ENCODE measurements at regions not wholly inside any gene's neighbourhood (a gene's known extent, or its start where the extent isn't known, plus 50 kb on each side); places are given as distances from the start of the nearest gene placed in this dataset.

GRCh38 chr5:66368811-66369210 is 224.7 kb downstream of the SREK1 start:
- POLR2A ChIA-PET (ENCODE audit: partially characterized antibody) = no interaction called here
- no peak overlapping the region for H3K9ac ChIP-seq (replicated peaks in 1 of 4; ENCODE audit: extremely low read depth in 1 of 4, low read depth in 3 of 4, low read length in 3 of 4)
- H2BK20ac ChIP-seq (ENCODE audit: low read length) = no peak overlapping the region
- no peak overlapping the region for H3K27ac ChIP-seq (ENCODE audit: low read depth, low read length)
- H3K14ac ChIP-seq (ENCODE audit: insufficient read length) = no peak overlapping the region
- no peak overlapping the region for H3K18ac ChIP-seq (ENCODE audit: extremely low read depth, low read length)
- no peak overlapping the region for H3K56ac ChIP-seq (replicated peaks; ENCODE audit: insufficient read length, low read depth, low read length)
- H2BK120ac ChIP-seq (replicated peaks; ENCODE audit: low read depth, low read length) = no peak overlapping the region
- no peaks in the 10 kb centered on the region for H3K27me3 ChIP-seq (replicated peaks in 1 of 4; ENCODE audit: control insufficient read depth in 3 of 4, extremely low read depth in 1 of 4, insufficient read depth in 3 of 4, low read length in 3 of 4)
- H3K79me2 ChIP-seq (ENCODE audit: control insufficient read depth in 1 of 2, insufficient read depth in 2 of 2, low read length in 2 of 2) = no peaks in the 10 kb centered on the region
- FAIRE-seq (no peak), DNase-seq (ENCODE audit: low read depth in 1 of 2, low spot score in 2 of 2) (no peak)
- no peak overlapping the region for H4K8ac ChIP-seq (ENCODE audit: extremely low read depth, insufficient read depth, low read length)
- H2BK15ac ChIP-seq (ENCODE audit: low read length) = no peak overlapping the region
- H3K23ac ChIP-seq (ENCODE audit: insufficient read length) = no peak overlapping the region
- WGBS, 2 experiments (ENCODE audit: extremely low coverage in 1 of 2, insufficient coverage in 1 of 2, insufficient read length in 1 of 2, insufficient replicate concordance in 2 of 2, low coverage in 1 of 2, low lambda C conversion rate in 2 of 2, missing lambda C conversion rate in 1 of 2) = 77% methylated on average over 2 of the region's 2 CpGs; no CpG with 5 or more reads in 1 of the 2 experiments
- H2AK5ac ChIP-seq (ENCODE audit: low read depth, low read length) = no peak overlapping the region
- H4K91ac ChIP-seq (replicated peaks; ENCODE audit: insufficient read length, low read length) = no peak overlapping the region
- no peaks in the 10 kb centered on the region for H4K20me1 ChIP-seq (replicated peaks in 1 of 2; ENCODE audit: control insufficient read depth in 1 of 2, insufficient read depth in 2 of 2, low read length in 2 of 2)
- H3K4me3 ChIP-seq (ENCODE audit: extremely low read depth in 1 of 4, insufficient read depth in 2 of 4, low read depth in 3 of 4, low read length in 4 of 4) = no peak overlapping the region
- no peaks in the 10 kb centered on the region for H3K4me1 ChIP-seq (replicated peaks in 1 of 4; ENCODE audit: control insufficient read depth in 3 of 4, insufficient read depth in 4 of 4, low read length in 3 of 4)
- no peak overlapping the region for H3K4me2 ChIP-seq (ENCODE audit: insufficient read depth in 1 of 2, low read depth in 2 of 2, low read length in 2 of 2)
- H2AFZ ChIP-seq (ENCODE audit: low read length) = no peak overlapping the region
- H3K79me1 ChIP-seq (ENCODE audit: low read depth, low read length) = no peaks in the 10 kb centered on the region
- H2BK12ac ChIP-seq (ENCODE audit: low read depth, low read length) = no peak overlapping the region
- no peak overlapping the region for H2BK5ac ChIP-seq (ENCODE audit: low read depth, low read length)
- no peak overlapping the region for H4K5ac ChIP-seq (ENCODE audit: insufficient read length, low read depth, low read length)
- H3K9me3 ChIP-seq (ENCODE audit: insufficient read depth in 2 of 2, low read depth in 1 of 2, low read length in 1 of 2) = no peaks in the 10 kb centered on the region
- H3K23me2 ChIP-seq (ENCODE audit: low read depth, low read length) = no peaks in the 10 kb centered on the region
- no peaks in the 10 kb centered on the region for H3K36me3 ChIP-seq (ENCODE audit: control insufficient read depth in 2 of 4, insufficient read depth in 4 of 4, low read length in 3 of 4)
- no peak overlapping the region for H3K4ac ChIP-seq (replicated peaks; ENCODE audit: insufficient read length, low read depth, low read length)
- CTCF ChIA-PET (ENCODE audit: partially characterized antibody) = interaction anchor here (0.7 kb wide), 1 partner anchor 10 kb away, joined by 3 read pairs; no protein-coding TSS in a partner anchor
- TF ChIP-seq TAF7 (optimal IDR thresholded peaks at IDR 0.05; ENCODE audit: borderline replicate concordance, low read depth, low read length) (no peak), CBX5 (IDR thresholded peaks at IDR 0.05; ENCODE audit: low read depth, low read length) (no peak), POLR2A (IDR thresholded peaks at IDR 0.05; ENCODE audit: control extremely low read depth in 1 of 2, low read depth in 2 of 2, low read length in 2 of 2) (no peak), CTCF (IDR thresholded peaks at IDR 0.05; ENCODE audit: control extremely low read depth in 1 of 3, insufficient read depth in 1 of 3, low read depth in 1 of 3, low read length in 3 of 3) (no peak), EGR1 (IDR thresholded peaks at IDR 0.05; ENCODE audit: borderline replicate concordance, low read depth, low read length) (no peak), ASH2L (IDR thresholded peaks at IDR 0.05; ENCODE audit: low read length) (no peak), SIRT6 (IDR thresholded peaks at IDR 0.05; ENCODE audit: low read length) (no peak), RFX5 (IDR thresholded peaks at IDR 0.05; ENCODE audit: borderline replicate concordance, low read depth, low read length) (no peak), KDM4A (IDR thresholded peaks at IDR 0.05; ENCODE audit: low read depth, low read length, severe bottlenecking) (no peak), RAD21 (IDR thresholded peaks at IDR 0.05 in 1 of 2, conservative IDR thresholded peaks at IDR 0.05 in 1 of 2; ENCODE audit: low read depth in 2 of 2, low read length in 2 of 2) (no peak), SUZ12 (IDR thresholded peaks at IDR 0.05; ENCODE audit: low read length) (no peak)
- TF ChIP-seq, protein P1, sequence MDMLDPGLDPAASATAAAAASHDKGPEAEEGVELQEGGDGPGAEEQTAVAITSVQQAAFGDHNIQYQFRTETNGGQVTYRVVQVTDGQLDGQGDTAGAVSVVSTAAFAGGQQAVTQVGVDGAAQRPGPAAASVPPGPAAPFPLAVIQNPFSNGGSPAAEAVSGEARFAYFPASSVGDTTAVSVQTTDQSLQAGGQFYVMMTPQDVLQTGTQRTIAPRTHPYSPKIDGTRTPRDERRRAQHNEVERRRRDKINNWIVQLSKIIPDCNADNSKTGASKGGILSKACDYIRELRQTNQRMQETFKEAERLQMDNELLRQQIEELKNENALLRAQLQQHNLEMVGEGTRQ (IDR thresholded peaks at IDR 0.05; ENCODE audit: low read length) = no peak
